ENCODE measurements at regions not wholly inside any gene's neighbourhood (a gene's known extent, or its start where the extent isn't known, plus 50 kb on each side); places are given as distances from the start of the nearest gene placed in this dataset.
"Not testable (repeated sequence)": the region's sequence is repeated elsewhere in the genome, so short reads cannot be mapped to it uniquely, and the experiment has no call there.

GRCh38 chr18:70553936-70554260, 265.1 kb downstream of the SOCS6 start:
- DNase-seq (ENCODE audit: low spot score), result no peak
- Histone ChIP-seq H3K27me3 (ENCODE audit: insufficient read depth, poor library complexity, severe bottlenecking) (peaks cover 32% of the 10 kb centered on the region), H3K4me1 (ENCODE audit: insufficient read depth, poor library complexity, severe bottlenecking) (no peaks in the 10 kb centered on the region), H3K4me3 (ENCODE audit: severe bottlenecking) (no peak overlapping the region), H3K36me3 (ENCODE audit: low read depth) (no peaks in the 10 kb centered on the region), H3K27ac (ENCODE audit: poor library complexity, severe bottlenecking) (no peak overlapping the region), H3K9me3 (ENCODE audit: severe bottlenecking) (no peaks in the 10 kb centered on the region)
- ATAC-seq (ENCODE audit: low read depth), result no peak
- no peak for TF ChIP-seq CTCF (IDR thresholded peaks at IDR 0.05; ENCODE audit: poor library complexity, severe bottlenecking)

- H3K27me3 ChIP-seq (ENCODE audit: insufficient read depth, poor library complexity, severe bottlenecking), result peaks cover 30% of the 10 kb centered on the region
- no peak overlapping the region for H3K27ac ChIP-seq (ENCODE audit: poor library complexity, severe bottlenecking)
- H3K4me1 ChIP-seq (ENCODE audit: insufficient read depth, poor library complexity, severe bottlenecking), result no peaks in the 10 kb centered on the region
- ATAC-seq (ENCODE audit: low read depth) (no peak), DNase-seq (ENCODE audit: low spot score) (no peak)
- no peaks in the 10 kb centered on the region for H3K9me3 ChIP-seq (ENCODE audit: severe bottlenecking)
- H3K36me3 ChIP-seq (ENCODE audit: low read depth), result no peaks in the 10 kb centered on the region
- TF ChIP-seq CTCF (IDR thresholded peaks at IDR 0.05; ENCODE audit: poor library complexity, severe bottlenecking), result no peak
- no peak overlapping the region for H3K4me3 ChIP-seq (ENCODE audit: severe bottlenecking)
These were observed 264.5 kb downstream of the SOCS6 start for GRCh38 chr18:70553245-70553935.

- no peak for TF ChIP-seq CTCF (IDR thresholded peaks at IDR 0.05; ENCODE audit: poor library complexity, severe bottlenecking)
- H3K4me3 ChIP-seq (ENCODE audit: severe bottlenecking), result no peak overlapping the region
- no peak overlapping the region for H3K27ac ChIP-seq (ENCODE audit: poor library complexity, severe bottlenecking)
- no peaks in the 10 kb centered on the region for H3K36me3 ChIP-seq (ENCODE audit: low read depth)
- no peaks in the 10 kb centered on the region for H3K4me1 ChIP-seq (ENCODE audit: insufficient read depth, poor library complexity, severe bottlenecking)
- H3K27me3 ChIP-seq (ENCODE audit: insufficient read depth, poor library complexity, severe bottlenecking), result peaks cover 2% of the 10 kb centered on the region
- no peaks in the 10 kb centered on the region for H3K9me3 ChIP-seq (ENCODE audit: severe bottlenecking)
- ATAC-seq (ENCODE audit: low read depth) (no peak), DNase-seq (ENCODE audit: low spot score) (no peak)
These were observed 247.7 kb downstream of the SOCS6 start for GRCh38 chr18:70536370-70537062.

- Histone ChIP-seq H3K27ac (ENCODE audit: poor library complexity, severe bottlenecking) (no peak overlapping the region), H3K4me1 (ENCODE audit: insufficient read depth, poor library complexity, severe bottlenecking) (no peaks in the 10 kb centered on the region), H3K9me3 (ENCODE audit: severe bottlenecking) (no peaks in the 10 kb centered on the region), H3K36me3 (ENCODE audit: low read depth) (no peaks in the 10 kb centered on the region), H3K27me3 (ENCODE audit: insufficient read depth, poor library complexity, severe bottlenecking) (peaks cover 2% of the 10 kb centered on the region), H3K4me3 (ENCODE audit: severe bottlenecking) (no peak overlapping the region)
- no peak for DNase-seq (ENCODE audit: low spot score)
- TF ChIP-seq CTCF (IDR thresholded peaks at IDR 0.05; ENCODE audit: poor library complexity, severe bottlenecking), result no peak
- ATAC-seq (ENCODE audit: low read depth), result no peak
These were observed 246.2 kb downstream of the SOCS6 start for GRCh38 chr18:70535041-70535440.

GRCh38 chr18:70525322-70525721, 236.5 kb downstream of the SOCS6 start:
- H3K36me3 ChIP-seq (ENCODE audit: low read depth); DNase-seq (ENCODE audit: low spot score); H3K27me3 ChIP-seq (ENCODE audit: insufficient read depth, poor library complexity, severe bottlenecking); H3K27ac ChIP-seq (ENCODE audit: poor library complexity, severe bottlenecking); H3K4me1 ChIP-seq (ENCODE audit: insufficient read depth, poor library complexity, severe bottlenecking); H3K9me3 ChIP-seq (ENCODE audit: severe bottlenecking); ATAC-seq (ENCODE audit: low read depth); H3K4me3 ChIP-seq (ENCODE audit: severe bottlenecking): not testable (repeated sequence)
